PC-9 (cell line): ENCODE measurements at regions not wholly inside any gene's neighbourhood (a gene's known extent, or its start where the extent isn't known, plus 50 kb on each side); places are given as distances from the start of the nearest gene placed in this dataset.

Source experiments
- CTCF ChIP-seq: fragments of 200-600 bp; sonication (generic); conservative IDR thresholded peaks from 2 replicates; pipeline ENCODE4 v1.6.1; 2017; ENCODE audit warnings: mixed run types, antibody characterized with exemption, mild to moderate bottlenecking, moderate library complexity
- EZH2 ChIP-seq: fragments of 200-600 bp; sonication (generic); IDR thresholded peaks from 2 replicates; pipeline ENCODE4 v1.8.0; 2017; ENCODE audit warnings: antibody characterized with exemption, low read depth

GRCh38 chr7:109529712-109530111 lies 960.0 kb downstream of the DNAJB9 start:
- TF ChIP-seq CTCF (no peak), EZH2 (no peak)
